ENCODE measurements at regions not wholly inside any gene's neighbourhood (a gene's known extent, or its start where the extent isn't known, plus 50 kb on each side); places are given as distances from the start of the nearest gene placed in this dataset.

GRCh38 chr21:7957713-7958064 lies 2563.7 kb upstream of the TPTE start:
- Histone ChIP-seq H3K79me2 (ENCODE audit: insufficient read depth, low read length) (no peaks in the 10 kb centered on the region), H2BK20ac (ENCODE audit: low read depth, low read length, poor library complexity, severe bottlenecking) (no peak overlapping the region), H3K4me2 (ENCODE audit: insufficient read depth, insufficient read length, low read length) (no peak overlapping the region), H3T11ph (ENCODE audit: low read length) (no peak overlapping the region), H2BK12ac (ENCODE audit: insufficient read length, low read depth, low read length) (no peak overlapping the region), H3K79me1 (ENCODE audit: insufficient read depth, low read depth, low read length, poor library complexity, severe bottlenecking) (no peaks in the 10 kb centered on the region), H3K9me3 (ENCODE audit: control insufficient read depth, low read depth, low read length) (peaks cover 24% of the 10 kb centered on the region), H2BK15ac (ENCODE audit: low read depth, low read length) (no peak overlapping the region), H3K27me3 (ENCODE audit: insufficient read depth, low read length) (no peaks in the 10 kb centered on the region), H4K8ac (replicated peaks; ENCODE audit: insufficient read length, low read depth, low read length) (no peak overlapping the region), H3K14ac (ENCODE audit: insufficient read depth, low read length) (no peak overlapping the region), H3K18ac (ENCODE audit: insufficient read length, low read depth, low read length) (no peak overlapping the region), H2BK5ac (ENCODE audit: insufficient read length, low read length) (no peak overlapping the region), H4K91ac (ENCODE audit: insufficient read length, low read depth, low read length) (no peak overlapping the region), H3K23ac (ENCODE audit: insufficient read length, low read depth, low read length) (no peak overlapping the region), H3K27ac (ENCODE audit: insufficient read length, low read depth, low read length) (no peak overlapping the region), H3K56ac (ENCODE audit: insufficient read length, low read depth, low read length) (no peak overlapping the region), H3K4ac (ENCODE audit: low read depth, low read length) (no peak overlapping the region), H4K20me1 (ENCODE audit: control insufficient read depth, insufficient read depth, insufficient read length) (no peaks in the 10 kb centered on the region), H3K4me1 (ENCODE audit: insufficient read depth, low read length) (no peaks in the 10 kb centered on the region), H3K23me2 (ENCODE audit: insufficient read length, low read depth, low read length, poor library complexity, severe bottlenecking) (no peaks in the 10 kb centered on the region), H4K5ac (ENCODE audit: insufficient read length, low read depth, low read length) (no peak overlapping the region), H3K9ac (ENCODE audit: extremely low read depth, insufficient read length, low read length) (no peak overlapping the region), H2BK120ac (ENCODE audit: low read depth, low read length, poor library complexity, severe bottlenecking) (no peak overlapping the region), H2AFZ (ENCODE audit: low read length) (no peak overlapping the region), H2AK5ac (ENCODE audit: insufficient read length, low read length) (no peak overlapping the region)
- 100% methylated on average over 2 of the region's 2 CpGs for WGBS (ENCODE audit: extremely low coverage, insufficient read length, low lambda C conversion rate)
- H3K4me1 Mint-ChIP-seq: no peaks in the 10 kb centered on the region
- H3K27ac Mint-ChIP-seq: no peak overlapping the region
- peaks cover 26% of the 10 kb centered on the region for H3K27me3 Mint-ChIP-seq (ENCODE audit: low read depth)
- peaks cover 39% of the 10 kb centered on the region in 2 experiments for H3K9me3 Mint-ChIP-seq
- no peak overlapping the region for H3K4me3 Mint-ChIP-seq
- peaks cover 57 to 92% (median 70%) of the 10 kb centered on the region in 3 experiments for H3K36me3 Mint-ChIP-seq (ENCODE audit: insufficient read depth in 1 of 3, low read depth in 3 of 3)
- TF ChIP-seq CTCF (conservative IDR thresholded peaks at IDR 0.05): no peak
- no peak for DNase-seq

Measured in H9 (cell line).